GM18907 (cell line): ENCODE measurements at regions not wholly inside any gene's neighbourhood (a gene's known extent, or its start where the extent isn't known, plus 50 kb on each side); places are given as distances from the start of the nearest gene placed in this dataset.

Experiments used
- ATAC-seq: cut with Tn5 transposase; IDR thresholded peaks from one replicate; pipeline ENCODE4 v1.9.1; 2021; ENCODE audit warnings: mild to moderate bottlenecking, moderate library complexity; ENCODE audit not compliant: unreplicated experiment

DNA sequence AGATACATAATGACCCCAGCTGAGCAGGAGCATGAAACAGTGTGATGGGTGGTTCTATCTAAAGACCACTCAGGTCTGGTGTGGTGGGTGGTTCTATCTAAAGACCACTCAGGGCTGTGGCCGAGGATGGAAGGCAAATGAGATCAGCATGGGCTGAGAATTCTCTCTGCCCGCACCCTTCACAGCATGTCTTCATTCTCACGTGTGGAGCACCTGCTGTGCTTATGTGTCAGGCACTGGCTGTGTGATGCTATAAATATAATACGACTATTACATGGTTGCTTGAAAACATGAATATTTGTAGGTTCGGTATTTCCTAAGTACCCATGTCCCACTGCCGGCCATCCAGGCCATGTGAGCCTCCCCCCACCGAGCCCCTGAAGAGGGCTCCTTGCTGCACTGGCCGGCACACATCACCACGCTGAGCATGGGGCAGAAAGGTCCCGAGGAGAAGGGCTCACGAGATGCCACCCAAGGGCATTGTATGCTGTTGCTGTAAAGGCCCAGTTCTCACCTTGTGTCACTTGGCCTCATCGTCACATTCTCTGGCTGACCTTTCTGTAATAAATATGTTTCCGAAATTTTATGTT lies 810.2 kb downstream of the UQCRFS1 start:
- ATAC-seq = no peak

- ATAC-seq = no peak
Observed at GRCh38 chr19:28401739-28402424, 811.1 kb downstream of the UQCRFS1 start.

DNA sequence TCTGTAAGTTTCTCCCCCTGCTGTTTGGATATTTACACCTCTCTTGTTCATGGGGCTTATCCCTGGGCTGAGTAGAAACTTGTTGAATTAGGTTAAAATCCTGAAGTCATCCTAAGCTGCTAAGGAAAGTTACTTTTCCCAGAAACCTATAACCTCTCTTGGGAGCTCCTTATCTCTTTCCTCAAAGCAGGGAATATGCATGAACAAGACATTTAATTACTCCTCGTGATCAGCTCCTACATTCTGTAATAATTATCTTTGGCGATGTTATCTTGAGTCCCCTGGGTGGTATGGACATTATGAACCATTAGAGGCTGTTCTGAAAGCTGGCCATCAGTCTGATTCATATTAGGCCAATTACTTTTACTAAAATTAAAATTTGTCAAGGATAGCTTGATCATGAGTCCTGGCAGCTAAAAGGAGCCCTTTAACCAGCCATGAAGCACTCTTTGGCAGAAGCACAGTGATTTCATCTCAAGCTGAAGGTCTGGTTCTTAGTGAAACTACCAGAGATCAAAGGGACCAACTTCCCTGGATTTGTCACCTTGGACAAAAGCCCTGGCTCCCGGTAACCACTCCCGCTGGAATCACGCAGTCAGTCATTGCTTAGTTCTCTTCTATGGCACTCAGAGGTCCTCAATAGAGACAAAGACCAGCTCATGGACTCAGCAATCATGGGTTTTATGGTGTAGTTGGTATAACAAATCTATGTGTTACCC lies 811.8 kb downstream of the UQCRFS1 start:
- ATAC-seq = no peak

GRCh38 chr19:28399187-28399586 lies 813.8 kb downstream of the UQCRFS1 start:
- no peak for ATAC-seq

DNA sequence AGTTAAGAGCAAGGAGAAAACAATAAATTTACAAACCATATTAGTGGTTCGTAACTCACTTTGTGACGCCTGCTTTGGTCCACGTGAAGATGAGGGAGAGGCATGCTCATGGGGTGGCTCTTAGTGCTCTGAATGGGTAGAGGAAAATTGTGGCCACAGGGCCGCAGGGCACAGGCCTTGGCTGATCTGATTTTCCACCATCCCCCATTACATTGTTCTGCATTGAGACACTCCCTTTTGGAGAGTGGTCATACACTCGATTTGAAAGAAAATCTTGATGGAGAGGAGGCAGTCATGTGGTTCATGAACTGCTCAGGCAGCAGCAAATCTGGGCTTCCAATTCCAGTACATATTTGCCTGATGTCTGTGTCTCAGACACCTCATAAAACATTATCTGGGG lies 815.2 kb downstream of the UQCRFS1 start:
- ATAC-seq = no peak

GRCh38 chr19:28397306-28397705 lies 815.6 kb downstream of the UQCRFS1 start:
- ATAC-seq = no peak

- ATAC-seq = no peak
Observed at GRCh38 chr19:28396287-28396831, 816.6 kb downstream of the UQCRFS1 start.

DNA sequence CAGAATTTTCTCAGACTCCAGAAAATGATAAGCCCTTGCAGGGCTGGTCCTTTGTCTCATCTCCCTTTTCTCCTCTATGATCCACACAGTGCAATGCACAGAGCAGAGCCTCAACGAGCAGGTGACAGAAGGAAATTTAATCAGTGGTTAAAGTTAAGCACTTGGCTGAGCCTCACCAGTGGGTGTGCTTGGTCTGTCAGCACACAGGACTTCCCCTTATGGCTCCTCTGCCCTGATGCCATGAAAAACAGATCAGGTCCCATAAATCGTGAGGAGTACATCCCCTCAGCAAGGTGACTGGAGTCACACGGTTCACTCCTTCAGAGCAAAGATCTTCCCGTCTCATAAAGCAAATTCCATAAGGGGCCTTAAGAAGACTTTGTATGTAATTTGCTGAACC lies 818.2 kb downstream of the UQCRFS1 start:
- no peak for ATAC-seq

GRCh38 chr19:28393574-28394336 lies 819.2 kb downstream of the UQCRFS1 start:
- ATAC-seq = peak; percentile 84

GRCh38 chr19:28388988-28389387 lies 824.0 kb downstream of the UQCRFS1 start:
- peak; percentile 60 for ATAC-seq

GRCh38 chr19:28387507-28387906 lies 825.4 kb downstream of the UQCRFS1 start:
- no peak for ATAC-seq

- no peak for ATAC-seq
Observed at GRCh38 chr19:28386470-28386869, 826.5 kb downstream of the UQCRFS1 start.

DNA sequence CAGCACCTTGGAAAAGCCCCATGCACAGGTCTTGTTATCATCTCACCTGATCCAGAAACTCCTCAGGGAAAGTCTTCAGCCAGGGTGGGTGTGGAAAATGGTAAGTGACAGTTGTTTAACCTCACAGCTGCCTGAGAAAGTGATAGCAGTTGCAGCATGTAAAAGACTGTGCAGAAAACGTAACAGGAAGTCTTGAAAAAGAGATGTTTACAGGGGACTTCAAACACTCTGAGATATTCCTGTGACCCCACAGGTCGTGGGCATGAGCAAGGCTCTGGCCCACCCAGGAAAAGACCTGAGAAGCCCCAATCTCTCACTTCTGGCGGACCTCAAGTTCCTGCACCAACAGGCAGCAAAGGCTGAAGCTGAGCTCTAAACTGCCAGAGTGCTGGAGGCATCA lies 826.9 kb downstream of the UQCRFS1 start:
- ATAC-seq = no peak

- no peak for ATAC-seq
Observed at GRCh38 chr19:28377077-28377476, 835.9 kb downstream of the UQCRFS1 start.

DNA sequence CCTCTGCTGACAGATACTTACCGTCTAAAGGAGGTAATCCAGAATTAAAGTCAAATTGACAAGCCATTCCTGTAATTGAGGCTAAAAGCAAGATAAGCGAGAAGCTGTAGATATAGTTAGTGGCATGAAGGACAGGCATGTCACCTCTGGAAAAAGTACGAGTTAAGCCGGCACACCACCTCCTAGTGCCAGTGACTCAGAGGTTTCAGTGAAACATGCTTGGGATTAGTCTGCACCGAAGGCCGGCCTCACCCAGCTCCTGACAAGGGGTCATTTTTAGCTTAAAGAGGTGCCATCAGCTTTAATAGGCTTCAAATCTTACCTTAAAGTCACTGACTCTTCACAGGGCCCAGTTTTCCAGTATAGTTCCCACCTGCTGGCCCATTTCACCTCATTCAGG lies 838.0 kb downstream of the UQCRFS1 start:
- ATAC-seq = no peak

- no peak for ATAC-seq
Observed at GRCh38 chr19:28372576-28373247, 840.2 kb downstream of the UQCRFS1 start.

- no peak for ATAC-seq
Observed at GRCh38 chr19:28367146-28367545, 845.8 kb downstream of the UQCRFS1 start.

- ATAC-seq = no peak
Observed at GRCh38 chr19:28363254-28363653, 849.7 kb downstream of the UQCRFS1 start.

DNA sequence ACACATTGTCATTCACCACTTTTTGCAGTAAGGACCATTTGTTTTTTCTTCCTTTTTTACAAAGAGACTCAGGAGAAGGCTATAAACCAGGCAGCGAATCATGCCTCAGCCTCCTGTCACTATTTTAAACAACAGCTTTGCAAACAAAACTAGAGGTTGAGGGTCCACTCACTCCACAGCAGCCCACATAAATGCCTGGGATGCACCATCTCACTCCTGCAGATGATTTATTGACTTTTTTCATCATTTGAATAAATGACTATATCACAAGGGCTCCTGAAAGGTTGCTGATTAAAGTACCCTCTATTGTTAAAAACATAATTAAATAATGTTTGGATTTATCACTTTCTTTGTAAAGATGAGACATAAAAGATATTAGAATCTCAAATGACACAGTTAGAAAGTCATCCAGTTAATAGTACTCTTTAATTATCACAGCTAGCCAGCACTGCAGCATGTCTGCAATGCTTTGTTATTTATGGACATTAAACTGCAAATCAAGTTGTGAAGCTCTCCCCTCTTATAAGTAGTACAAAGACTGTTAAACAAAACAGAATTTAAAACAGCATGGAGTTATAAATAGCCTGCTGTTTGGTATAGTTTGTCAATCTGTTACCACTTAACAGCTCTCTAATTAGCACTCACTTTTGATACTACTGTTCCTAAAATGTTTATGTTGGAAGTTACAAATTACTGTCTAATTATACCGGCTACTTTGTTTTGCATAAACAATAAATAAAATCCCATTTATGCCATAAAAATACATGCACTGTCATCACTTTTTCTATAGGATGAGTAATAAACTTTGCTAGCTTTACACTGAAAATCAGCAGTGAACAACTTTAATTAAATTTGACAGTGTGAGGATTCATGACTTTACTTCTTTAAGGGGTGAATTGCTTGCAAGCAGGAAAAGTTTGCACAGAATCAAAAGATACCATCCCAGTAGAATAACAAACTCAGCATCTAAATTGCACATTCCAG lies 853.2 kb downstream of the UQCRFS1 start:
- ATAC-seq = no peak
